Naive thymus-derived CD4-positive, alpha-beta T cell (primary cell): ENCODE measurements at regions not wholly inside any gene's neighbourhood (a gene's known extent, or its start where the extent isn't known, plus 50 kb on each side); places are given as distances from the start of the nearest gene placed in this dataset.

ENCODE experiments used
- ATAC-seq: fragments of 150-1000 bp; cut with Tn5 transposase; 2 replicates; pipeline ENCODE4 v1.10.0; 2021; ENCODE audit warnings: mild to moderate bottlenecking, moderate library complexity
- CTCF ChIA-PET: fragments of 350-600 bp; sonication (Branson Sonifier 250); formaldehyde crosslinking; loops from one replicate; lab custom pipeline; 2021; ENCODE audit warnings: antibody characterized with exemption; lab: Charles Lee
- POLR2A ChIA-PET: fragments of 350-600 bp; sonication (Branson Sonifier 250); formaldehyde crosslinking; loops from one replicate; lab custom pipeline; 2021; ENCODE audit warnings: antibody characterized with exemption, inconsistent platforms; lab: Charles Lee
- DNase-seq, 9 donors: peaks; one replicate each; pipeline versions ENCODE4 v3.0.0 to v3.0.0-alpha.2; 2020 to 2022; ENCODE audit warnings: mixed read lengths in 1 of 9
- H3K27ac ChIP-seq: one replicate; pipeline ENCODE4 v1.7.0; 2013; ENCODE audit warnings: mild to moderate bottlenecking, low read depth, low read length, moderate library complexity
- H3K27me3 ChIP-seq, 2 donors: one replicate each; pipeline ENCODE4 v1.7.0; 2013; ENCODE audit warnings: low read length in 2 of 2, mild to moderate bottlenecking in 2 of 2, moderate library complexity in 2 of 2; ENCODE audit not compliant: control insufficient read depth in 2 of 2, insufficient read depth in 2 of 2
- H3K36me3 ChIP-seq, 3 experiments: 1 replicate in 2 of 3; 2 replicates in 1 of 3; pipeline ENCODE4 v1.7.0; 2013; ENCODE audit warnings: low read length in 3 of 3, mild to moderate bottlenecking in 3 of 3, moderate library complexity in 1 of 3; ENCODE audit not compliant: insufficient read depth in 3 of 3, control insufficient read depth in 2 of 3
- H3K4me1 ChIP-seq, 2 donors: one replicate each; pipeline ENCODE4 v1.7.0; 2013; ENCODE audit warnings: low read length in 2 of 2, mild to moderate bottlenecking in 2 of 2, moderate library complexity in 1 of 2; ENCODE audit not compliant: control insufficient read depth in 2 of 2, insufficient read depth in 2 of 2
- H3K4me3 ChIP-seq: 2 replicates; pipeline ENCODE4 v1.7.0; 2013; ENCODE audit warnings: mild to moderate bottlenecking, low read length
- H3K9me3 ChIP-seq, 3 experiments: 1 replicate in 2 of 3; 2 replicates in 1 of 3; pipeline ENCODE4 v1.7.0; 2013; ENCODE audit warnings: low read length in 3 of 3; ENCODE audit not compliant: control insufficient read depth in 2 of 3
- H3K27ac Mint-ChIP-seq, 9 donors: one replicate each; pipeline ENCODE4 v1.8.0; 2020 to 2022; ENCODE audit warnings: mixed read lengths in 9 of 9, mild to moderate bottlenecking in 8 of 9, moderate library complexity in 5 of 9, inconsistent platforms in 2 of 9
- H3K27me3 Mint-ChIP-seq, 5 donors: one replicate each; pipeline ENCODE4 v1.8.0; 2021 to 2022; ENCODE audit warnings: mixed read lengths in 5 of 5, mild to moderate bottlenecking in 1 of 5
- H3K36me3 Mint-ChIP-seq, 5 donors: one replicate each; pipeline ENCODE4 v1.8.0; 2020 to 2022; ENCODE audit warnings: mixed read lengths in 5 of 5, mild to moderate bottlenecking in 3 of 5, inconsistent platforms in 1 of 5
- H3K4me1 Mint-ChIP-seq, 7 donors: one replicate each; pipeline ENCODE4 v1.8.0; 2020 to 2022; ENCODE audit warnings: mixed read lengths in 7 of 7, mild to moderate bottlenecking in 3 of 7, inconsistent platforms in 1 of 7
- H3K4me3 Mint-ChIP-seq, 10 donors: one replicate each; pipeline ENCODE4 v1.8.0; 2020 to 2022; ENCODE audit warnings: mild to moderate bottlenecking in 10 of 10, mixed read lengths in 10 of 10, moderate library complexity in 6 of 10, inconsistent platforms in 2 of 10
- H3K9me3 Mint-ChIP-seq, 11 donors: one replicate each; pipeline ENCODE4 v1.8.0; 2020 to 2022; ENCODE audit warnings: mixed read lengths in 11 of 11, mild to moderate bottlenecking in 4 of 11, inconsistent platforms in 1 of 11, moderate library complexity in 1 of 11
- intact Hi-C, 2 donors: fragments of 100-400 bp; cut with micrococcal nuclease; formaldehyde crosslinking; loops; one replicate each; pipeline ENCODE4 v1.15.1; 2023

GRCh38 chr20:57927376-57927775, 217.6 kb upstream of the PMEPA1 start:
- Histone ChIP-seq H3K27ac (no peak overlapping the region), H3K27me3 (no peaks in the 10 kb centered on the region), H3K4me3 (no peak overlapping the region), H3K9me3 (peaks cover 0 to 4% (median 2%) of the 10 kb centered on the region in 3 experiments), H3K4me1 (no peaks in the 10 kb centered on the region), H3K36me3 (no peaks in the 10 kb centered on the region)
- H3K36me3 Mint-ChIP-seq, result peaks cover 0 to 16% (median 10%) of the 10 kb centered on the region in 5 donors
- ATAC-seq (no peak), DNase-seq (no peak)
- H3K27ac Mint-ChIP-seq, result peak overlapping the region in 1 of 9 donors; percentile 70
- peaks cover 13 to 45% (median 19%) of the 10 kb centered on the region in 11 donors for H3K9me3 Mint-ChIP-seq
- H3K27me3 Mint-ChIP-seq, result peaks cover 0 to 26% (median 20%) of the 10 kb centered on the region in 5 donors
- ChIA-PET CTCF (interaction anchor here (0.6 kb wide), 1 partner anchor 26 kb away, joined by 4 read pairs; no protein-coding TSS in a partner anchor), POLR2A (no interaction called here)
- intact Hi-C loops, result no loop called here
- H3K4me3 Mint-ChIP-seq, result no peak overlapping the region
- H3K4me1 Mint-ChIP-seq, result no peaks in the 10 kb centered on the region

GRCh38 chr20:57922706-57923105, 212.9 kb upstream of the PMEPA1 start:
- Histone ChIP-seq H3K4me1 (no peaks in the 10 kb centered on the region), H3K36me3 (no peaks in the 10 kb centered on the region), H3K27me3 (no peaks in the 10 kb centered on the region), H3K4me3 (no peak overlapping the region), H3K9me3 (peaks cover 0 to 4% (median 0%) of the 10 kb centered on the region in 3 experiments), H3K27ac (no peak overlapping the region)
- ATAC-seq (no peak), DNase-seq (no peak)
- Mint-ChIP-seq H3K9me3 (peaks cover 8 to 33% (median 15%) of the 10 kb centered on the region in 11 donors), H3K27me3 (peaks cover 0 to 17% (median 12%) of the 10 kb centered on the region in 5 donors), H3K4me3 (no peak overlapping the region), H3K36me3 (peaks cover 0 to 5% (median 0%) of the 10 kb centered on the region in 5 donors), H3K4me1 (no peaks in the 10 kb centered on the region), H3K27ac (no peak overlapping the region)
- CTCF ChIA-PET, result no interaction called here
- intact Hi-C loops, result no loop called here
- POLR2A ChIA-PET, result no interaction called here

- peaks cover 0 to 5% (median 0%) of the 10 kb centered on the region in 5 donors for H3K36me3 Mint-ChIP-seq
- no peaks in the 10 kb centered on the region for H3K4me1 Mint-ChIP-seq
- no peak overlapping the region for H3K27ac Mint-ChIP-seq
- DNase-seq (no peak), ATAC-seq (peak; percentile 10)
- no peaks in the 10 kb centered on the region for H3K4me1 ChIP-seq
- H3K27ac ChIP-seq, result no peak overlapping the region
- ChIA-PET POLR2A (no interaction called here), CTCF (no interaction called here)
- H3K9me3 ChIP-seq, result peaks cover 0 to 4% (median 0%) of the 10 kb centered on the region in 3 experiments
- intact Hi-C loops, result no loop called here
- no peak overlapping the region for H3K4me3 ChIP-seq
- no peak overlapping the region for H3K4me3 Mint-ChIP-seq
- peaks cover 7 to 27% (median 15%) of the 10 kb centered on the region in 11 donors for H3K9me3 Mint-ChIP-seq
- H3K36me3 ChIP-seq, result no peaks in the 10 kb centered on the region
- no peaks in the 10 kb centered on the region for H3K27me3 ChIP-seq
- H3K27me3 Mint-ChIP-seq, result peaks cover 4 to 17% (median 12%) of the 10 kb centered on the region in 5 donors
Observed at GRCh38 chr20:57922083-57922482, 212.3 kb upstream of the PMEPA1 start.

- Mint-ChIP-seq H3K36me3 (peaks cover 0 to 4% (median 0%) of the 10 kb centered on the region in 5 donors), H3K27ac (no peak overlapping the region), H3K27me3 (peaks cover 4 to 17% (median 11%) of the 10 kb centered on the region in 5 donors), H3K4me1 (no peaks in the 10 kb centered on the region), H3K4me3 (no peak overlapping the region), H3K9me3 (peaks cover 5 to 23% (median 14%) of the 10 kb centered on the region in 11 donors)
- H3K27ac ChIP-seq, result no peak overlapping the region
- ATAC-seq (no peak), DNase-seq (no peak)
- no peaks in the 10 kb centered on the region for H3K4me1 ChIP-seq
- ChIA-PET CTCF (no interaction called here), POLR2A (no interaction called here)
- no peak overlapping the region for H3K4me3 ChIP-seq
- intact Hi-C loops, result no loop called here
- H3K36me3 ChIP-seq, result no peaks in the 10 kb centered on the region
- no peaks in the 10 kb centered on the region for H3K27me3 ChIP-seq
- peaks cover 0 to 4% (median 0%) of the 10 kb centered on the region in 3 experiments for H3K9me3 ChIP-seq
Observed at GRCh38 chr20:57921676-57922075, 211.9 kb upstream of the PMEPA1 start.

GRCh38 chr20:57920971-57921370, 211.2 kb upstream of the PMEPA1 start:
- H3K4me1 Mint-ChIP-seq, result no peaks in the 10 kb centered on the region
- no peaks in the 10 kb centered on the region for H3K4me1 ChIP-seq
- H3K27ac ChIP-seq, result no peak overlapping the region
- no peak overlapping the region for H3K4me3 ChIP-seq
- CTCF ChIA-PET, result no interaction called here
- no peaks in the 10 kb centered on the region for H3K27me3 ChIP-seq
- no peak overlapping the region for H3K27ac Mint-ChIP-seq
- H3K9me3 Mint-ChIP-seq, result peaks cover 0 to 16% (median 8%) of the 10 kb centered on the region in 11 donors
- peaks cover 4 to 17% (median 6%) of the 10 kb centered on the region in 5 donors for H3K27me3 Mint-ChIP-seq
- H3K36me3 Mint-ChIP-seq, result no peaks in the 10 kb centered on the region
- no peak overlapping the region for H3K4me3 Mint-ChIP-seq
- POLR2A ChIA-PET, result no interaction called here
- ATAC-seq (no peak), DNase-seq (no peak)
- H3K9me3 ChIP-seq, result peaks cover 0 to 4% (median 0%) of the 10 kb centered on the region in 3 experiments
- intact Hi-C loops, result no loop called here
- no peaks in the 10 kb centered on the region for H3K36me3 ChIP-seq

- intact Hi-C loops, result no loop called here
- H3K27ac ChIP-seq, result no peak overlapping the region
- POLR2A ChIA-PET, result no interaction called here
- no peak overlapping the region for H3K4me3 Mint-ChIP-seq
- H3K36me3 Mint-ChIP-seq, result no peaks in the 10 kb centered on the region
- peaks cover 0 to 2% (median 0%) of the 10 kb centered on the region in 11 donors for H3K9me3 Mint-ChIP-seq
- H3K27me3 ChIP-seq, result no peaks in the 10 kb centered on the region
- no peaks in the 10 kb centered on the region for H3K4me1 ChIP-seq
- no peaks in the 10 kb centered on the region for H3K4me1 Mint-ChIP-seq
- DNase-seq (no peak), ATAC-seq (no peak)
- no peaks in the 10 kb centered on the region for H3K9me3 ChIP-seq
- CTCF ChIA-PET, result no interaction called here
- H3K27me3 Mint-ChIP-seq, result peaks cover 0 to 17% (median 6%) of the 10 kb centered on the region in 5 donors
- H3K4me3 ChIP-seq, result no peak overlapping the region
- no peak overlapping the region for H3K27ac Mint-ChIP-seq
- no peaks in the 10 kb centered on the region for H3K36me3 ChIP-seq
Observed at GRCh38 chr20:57919049-57919448, 209.2 kb upstream of the PMEPA1 start.

- peaks cover 0 to 14% (median 4%) of the 10 kb centered on the region in 5 donors for H3K27me3 Mint-ChIP-seq
- H3K27ac Mint-ChIP-seq, result no peak overlapping the region
Observed at GRCh38 chr20:57918551-57918950, 208.7 kb upstream of the PMEPA1 start.

More at GRCh38 chr20:57918551-57918950, 208.7 kb upstream of the PMEPA1 start:
- no peaks in the 10 kb centered on the region for H3K9me3 ChIP-seq
- CTCF ChIA-PET, result no interaction called here
- intact Hi-C loops, result no loop called here
- H3K4me1 ChIP-seq, result no peaks in the 10 kb centered on the region
- DNase-seq (no peak), ATAC-seq (no peak)
- no peak overlapping the region for H3K4me3 ChIP-seq
- no peaks in the 10 kb centered on the region for H3K27me3 ChIP-seq
- no peaks in the 10 kb centered on the region for H3K36me3 ChIP-seq
- POLR2A ChIA-PET, result no interaction called here
- Mint-ChIP-seq H3K4me3 (no peak overlapping the region), H3K9me3 (peaks cover 0 to 2% (median 0%) of the 10 kb centered on the region in 11 donors), H3K36me3 (no peaks in the 10 kb centered on the region), H3K4me1 (no peaks in the 10 kb centered on the region)
- no peak overlapping the region for H3K27ac ChIP-seq
